ENCODE measurements at regions not wholly inside any gene's neighbourhood (a gene's known extent, or its start where the extent isn't known, plus 50 kb on each side); places are given as distances from the start of the nearest gene placed in this dataset.

DNA sequence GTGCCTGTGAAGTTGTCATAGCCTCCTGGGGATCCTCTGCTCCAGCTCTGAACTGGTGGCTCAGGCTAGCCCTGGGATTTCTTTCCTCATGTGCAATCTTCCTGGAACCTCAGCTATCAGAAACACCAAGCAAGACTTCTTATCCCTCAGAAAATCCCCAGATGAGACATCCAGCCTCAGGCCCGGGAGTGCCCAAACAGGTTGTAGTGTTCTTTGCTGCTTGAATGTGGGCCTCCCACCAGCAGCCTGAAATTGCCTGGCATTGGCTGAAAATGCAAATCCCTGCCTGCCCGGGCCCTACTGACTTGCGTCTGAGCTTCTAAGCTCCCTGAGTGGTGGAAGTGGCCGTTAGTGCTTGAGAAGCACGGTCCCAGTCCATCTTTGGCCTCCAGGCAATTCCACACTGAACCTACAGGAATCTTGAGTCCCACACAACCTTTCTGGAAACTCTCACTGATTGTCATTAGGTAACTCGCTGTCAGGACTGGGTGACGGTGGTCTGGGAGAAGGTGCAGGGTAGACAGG lies 146.8 kb downstream of the ZBTB18 start:
- DNase-seq: no peak

DNA sequence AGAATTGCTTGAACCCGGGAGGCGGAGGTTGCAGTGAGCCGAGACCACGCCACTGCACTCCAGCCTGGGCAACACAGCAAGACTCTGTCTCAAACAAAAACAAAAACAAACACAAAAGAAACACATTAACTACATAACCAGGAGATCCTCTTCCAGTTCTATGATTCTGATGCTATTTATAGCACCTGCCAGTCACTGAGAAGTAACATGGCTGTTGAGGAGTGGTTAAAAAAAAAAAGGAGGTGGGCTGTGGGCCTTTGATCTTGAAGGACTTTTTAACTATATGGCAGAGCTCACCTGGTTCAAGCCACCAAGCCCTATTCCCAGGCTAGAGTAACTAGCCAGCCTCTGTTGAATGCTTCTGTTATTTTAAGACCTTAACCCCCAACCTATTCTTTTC lies 148.8 kb downstream of the ZBTB18 start:
- DNase-seq: no peak

DNA sequence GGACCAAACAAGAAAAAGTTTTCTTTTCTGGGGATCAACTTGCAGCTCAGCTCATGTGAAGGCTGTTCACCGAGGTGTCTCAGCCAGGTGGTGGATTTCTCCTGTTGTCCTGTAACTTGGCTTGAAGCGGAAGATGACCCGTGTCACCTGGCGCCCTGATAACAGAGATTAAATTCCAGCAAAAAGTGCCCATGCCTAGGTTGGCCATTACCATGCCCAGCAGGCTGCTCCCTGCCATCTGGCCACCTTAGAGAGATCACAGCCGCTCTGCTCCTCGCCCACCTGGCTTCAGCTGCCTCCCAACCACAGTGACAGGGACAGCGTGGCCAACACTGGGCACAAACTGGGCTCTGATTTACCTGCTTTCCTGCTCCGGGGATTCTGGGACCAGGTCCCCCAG lies 149.5 kb downstream of the ZBTB18 start:
- DNase-seq: no peak

DNA sequence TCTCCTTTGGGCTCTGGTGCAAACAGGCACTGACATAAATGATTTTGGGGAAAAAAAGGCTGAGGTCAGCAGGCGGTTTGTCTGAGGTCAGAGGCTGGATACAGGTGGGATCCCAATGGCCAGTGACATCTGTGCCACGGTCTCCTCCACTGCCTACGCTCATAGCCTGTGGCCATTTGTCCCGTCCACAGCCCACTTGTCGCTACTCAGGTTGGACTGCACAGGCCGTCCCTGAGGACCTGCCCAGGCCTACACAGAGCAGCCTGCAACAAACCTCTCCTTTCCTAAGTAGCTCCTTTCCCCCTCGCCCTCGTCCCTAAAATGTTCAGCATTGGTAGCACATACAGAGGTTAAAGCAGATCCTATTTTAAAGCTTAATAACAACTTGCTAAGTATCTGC lies 150.7 kb downstream of the ZBTB18 start:
- DNase-seq: no peak

DNA sequence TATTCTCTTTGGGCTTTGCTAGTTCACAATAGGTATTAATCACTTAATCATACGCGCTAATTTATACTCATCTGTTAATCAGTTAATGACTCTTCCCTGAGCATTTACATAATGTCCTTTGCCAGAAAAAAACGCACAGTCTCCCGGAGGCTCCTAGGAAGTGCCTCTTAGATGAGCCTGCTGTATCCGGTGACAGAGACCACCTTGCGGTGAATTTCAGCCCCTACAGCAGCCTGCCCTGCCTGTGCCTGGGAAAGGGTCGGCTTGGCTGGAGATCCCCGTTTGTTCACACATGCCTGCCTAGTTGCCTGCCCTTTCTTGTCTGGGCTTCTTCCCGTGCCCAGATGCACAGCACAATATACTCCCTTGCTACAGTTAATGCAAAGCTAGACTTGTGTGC lies 152.9 kb downstream of the ZBTB18 start:
- no peak for DNase-seq

DNA sequence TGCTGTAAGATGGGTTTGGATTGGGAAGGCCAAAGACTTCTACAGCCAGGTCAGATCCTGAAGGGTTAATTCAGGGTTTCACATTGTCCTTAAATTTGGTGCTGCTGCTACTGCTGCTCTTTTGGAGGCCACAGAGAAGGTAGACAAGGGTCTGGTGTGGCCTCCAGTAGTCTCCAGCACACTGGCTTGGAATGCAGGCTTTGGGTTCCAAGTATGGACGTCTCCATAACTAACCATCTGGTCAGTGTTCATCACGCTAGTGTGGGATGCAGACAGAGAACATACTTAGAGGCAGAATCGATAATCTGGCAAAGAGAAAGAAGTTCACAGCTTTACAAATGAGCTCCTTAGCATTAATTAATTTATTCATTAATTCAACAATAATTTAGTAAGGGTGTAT lies 154.1 kb downstream of the ZBTB18 start:
- DNase-seq: peak; percentile 58

DNA sequence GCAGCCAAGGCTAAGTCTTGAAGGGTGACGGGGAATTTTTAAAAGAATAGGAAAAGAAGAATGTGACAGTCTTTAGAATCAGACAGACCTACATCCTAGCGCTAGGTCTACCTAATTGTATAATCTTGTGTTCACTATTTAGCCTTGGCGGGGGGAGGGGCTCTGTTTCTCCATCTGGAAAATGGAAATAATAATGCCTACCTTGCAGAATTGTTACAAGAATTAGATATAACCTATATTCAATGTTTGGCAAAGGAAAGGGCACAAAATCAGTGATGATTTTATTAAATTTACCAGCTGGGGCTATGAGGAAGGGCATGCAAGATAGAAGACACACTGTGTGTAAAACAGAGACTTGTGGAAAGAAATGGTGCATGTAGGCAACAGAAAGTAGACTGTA lies 154.8 kb downstream of the ZBTB18 start:
- DNase-seq: no peak

DNA sequence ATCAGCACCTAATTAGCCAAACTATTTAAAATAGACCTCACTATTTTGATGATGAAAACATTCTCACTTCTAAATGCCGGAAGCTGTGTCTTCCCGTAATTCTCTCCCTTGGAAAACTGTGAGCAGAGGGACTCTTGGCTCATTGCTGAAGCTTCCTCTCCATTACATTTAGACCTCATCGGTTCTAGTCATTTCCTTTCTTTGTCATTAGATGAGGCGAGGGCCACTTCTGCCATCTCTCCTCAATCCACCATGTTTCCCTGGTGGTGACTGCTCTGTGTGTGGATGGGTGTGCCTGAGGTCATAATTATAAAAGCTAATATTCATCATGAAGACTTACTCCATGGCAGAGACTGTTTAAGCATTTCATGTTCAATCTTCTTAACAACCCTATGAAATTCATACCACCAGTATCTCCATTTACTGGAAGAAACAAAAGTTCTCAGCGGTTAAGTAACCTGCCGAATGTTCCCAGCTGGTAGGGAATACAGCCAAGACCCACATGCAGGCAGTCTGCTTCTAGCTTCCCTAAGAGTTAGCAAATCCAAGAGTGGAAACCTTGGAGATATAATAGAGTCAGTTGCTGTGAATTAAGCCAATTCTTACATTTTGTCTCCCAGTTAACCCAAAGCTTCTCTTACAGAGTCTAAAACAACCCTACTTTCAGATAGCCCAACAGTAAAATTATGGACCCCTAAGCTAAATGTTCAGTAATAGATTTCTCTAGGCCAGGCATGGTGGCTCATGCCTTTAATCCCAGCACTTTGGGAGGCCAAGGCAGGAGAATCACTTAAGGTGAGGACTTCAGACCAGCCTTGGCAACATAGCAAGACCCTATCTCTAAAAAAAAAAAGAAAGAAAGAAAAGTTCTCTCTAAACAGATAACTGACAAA lies 156.2 kb downstream of the ZBTB18 start:
- DNase-seq: peak; percentile 40

DNA sequence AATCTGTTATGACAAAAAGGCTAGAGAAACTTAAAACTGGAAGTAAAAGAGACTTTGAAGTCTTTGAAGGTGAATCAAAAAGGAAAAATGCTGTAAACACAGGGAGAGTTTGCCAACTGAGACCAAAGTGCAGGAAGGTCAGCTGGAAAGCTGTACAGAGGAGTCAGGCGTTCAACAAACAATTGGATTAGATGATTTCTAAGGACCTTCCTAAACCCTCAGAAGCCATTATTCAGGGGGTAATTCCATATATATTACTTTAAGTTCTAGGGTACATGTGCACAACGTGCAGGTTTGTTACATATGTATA lies 156.8 kb downstream of the ZBTB18 start:
- DNase-seq: no peak

DNA sequence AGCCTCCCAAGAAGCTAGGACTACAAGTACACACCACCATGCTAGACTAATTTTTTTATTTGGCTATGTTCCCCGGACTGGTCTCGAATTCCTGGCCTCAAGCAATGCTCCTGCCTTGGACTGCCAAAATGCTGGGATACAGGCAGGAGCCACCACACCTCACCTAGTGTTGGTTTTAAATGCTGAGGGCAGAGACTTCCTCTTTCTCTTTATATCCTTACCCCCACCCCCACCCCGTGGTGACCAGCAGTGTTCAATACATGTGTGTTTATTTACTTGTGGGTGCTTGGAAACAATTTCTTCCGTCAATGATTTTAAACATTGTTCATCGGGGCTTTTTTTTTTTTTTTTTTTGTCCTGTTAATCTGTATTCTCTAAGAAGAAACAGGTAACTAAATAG lies 158.9 kb downstream of the ZBTB18 start:
- DNase-seq: no peak

DNA sequence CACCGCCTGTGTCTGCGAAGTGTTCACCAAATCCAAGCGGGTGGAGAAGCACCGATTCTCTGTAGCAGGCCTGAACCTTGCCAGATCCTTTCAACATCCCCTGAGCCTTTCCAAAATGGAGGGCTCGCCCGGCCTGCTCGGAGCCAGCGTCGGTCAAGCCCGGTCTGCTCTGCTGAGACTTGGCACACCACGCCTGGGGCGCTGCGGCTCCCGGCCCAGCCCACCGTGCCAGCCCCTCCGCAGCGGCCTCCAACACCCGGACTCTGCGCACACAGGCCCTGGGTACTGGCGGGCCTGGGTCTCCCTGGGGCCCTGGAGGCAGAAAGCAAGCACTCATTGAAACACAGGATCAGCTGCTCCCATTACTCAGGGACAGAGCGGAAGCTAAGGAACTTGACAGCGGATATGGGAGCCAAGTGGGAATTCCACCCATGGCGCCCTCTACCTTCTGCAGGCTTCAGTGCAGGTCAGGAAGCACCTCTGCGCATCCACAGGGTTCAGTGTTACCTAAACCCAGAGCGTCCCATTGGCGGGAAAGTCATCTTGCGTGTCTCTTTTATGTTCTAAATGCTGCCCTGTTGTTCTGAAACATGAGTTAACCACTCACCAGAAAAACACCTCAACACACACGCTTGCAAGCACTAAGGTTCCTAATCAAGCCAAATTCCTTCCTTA lies 159.9 kb downstream of the ZBTB18 start:
- no peak for DNase-seq

DNA sequence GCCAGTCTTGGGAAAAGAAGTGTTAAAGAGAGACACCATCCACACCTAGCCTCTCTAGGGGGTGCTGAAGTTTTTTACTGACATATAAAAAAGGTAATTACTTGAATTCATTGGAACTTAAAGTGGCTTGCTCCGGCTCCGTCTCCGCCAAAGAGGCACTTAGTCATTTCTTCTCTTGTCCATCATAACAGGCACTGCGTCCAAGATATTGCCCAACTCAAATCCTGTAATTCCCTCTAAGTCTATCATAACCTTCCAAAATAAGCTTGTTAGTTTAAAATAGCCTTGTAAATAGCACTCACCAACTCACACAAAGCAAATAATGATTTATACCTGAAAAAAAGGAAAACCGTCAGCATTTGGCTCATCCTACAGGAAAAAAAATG lies 160.5 kb downstream of the ZBTB18 start:
- DNase-seq: peak; percentile 53

DNA sequence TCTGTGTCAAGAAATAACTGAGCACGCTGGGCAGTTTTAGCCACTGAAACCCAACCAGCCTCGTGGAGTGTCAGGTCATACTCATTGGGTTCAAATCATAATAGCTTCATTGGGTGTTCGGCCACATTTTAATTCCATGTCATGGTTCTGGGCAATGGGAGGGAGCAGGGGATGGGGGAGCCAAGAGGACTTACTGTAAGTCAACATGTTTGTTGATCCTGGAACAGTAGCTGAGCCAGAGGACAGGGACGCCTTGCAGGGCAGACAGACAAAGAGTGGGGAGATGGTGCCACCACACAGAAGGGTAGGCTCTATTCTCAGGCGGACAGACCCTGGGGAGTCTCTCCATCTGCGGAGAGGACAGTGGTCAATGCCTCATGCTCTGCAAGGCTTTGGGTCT lies 161.1 kb downstream of the ZBTB18 start:
- no peak for DNase-seq

DNA sequence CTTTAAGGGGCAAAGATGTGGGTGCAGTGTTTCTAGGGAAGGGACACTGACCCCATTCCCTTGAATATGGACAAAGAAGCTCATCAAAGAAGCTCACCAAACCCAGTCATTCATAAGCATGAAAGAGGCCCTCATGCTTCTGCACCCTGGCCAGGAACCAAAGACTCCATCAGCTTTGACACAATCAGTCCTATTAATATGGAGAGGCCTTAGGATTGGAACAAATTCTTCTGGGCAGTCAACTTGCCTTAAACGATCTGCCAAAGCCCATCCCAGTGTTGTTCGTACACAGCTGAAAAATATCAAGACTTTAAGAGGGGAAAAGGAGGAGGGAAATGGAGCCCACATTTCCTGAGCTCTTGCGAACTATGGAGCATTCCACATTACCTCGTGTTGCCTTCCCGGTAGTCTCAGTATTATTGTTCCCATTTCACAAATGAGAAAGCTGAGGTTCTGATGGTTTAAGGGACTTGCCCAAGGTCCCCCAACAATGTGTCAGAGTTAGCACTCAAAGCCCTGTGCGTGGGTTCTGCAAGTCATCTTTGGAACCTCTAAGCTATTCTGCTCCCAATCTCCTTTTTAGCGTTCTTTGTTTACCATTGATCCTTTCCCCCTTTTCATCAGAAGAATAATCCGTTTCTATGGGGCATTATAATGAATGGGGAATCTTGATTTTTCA lies 161.9 kb downstream of the ZBTB18 start:
- no peak for DNase-seq

DNA sequence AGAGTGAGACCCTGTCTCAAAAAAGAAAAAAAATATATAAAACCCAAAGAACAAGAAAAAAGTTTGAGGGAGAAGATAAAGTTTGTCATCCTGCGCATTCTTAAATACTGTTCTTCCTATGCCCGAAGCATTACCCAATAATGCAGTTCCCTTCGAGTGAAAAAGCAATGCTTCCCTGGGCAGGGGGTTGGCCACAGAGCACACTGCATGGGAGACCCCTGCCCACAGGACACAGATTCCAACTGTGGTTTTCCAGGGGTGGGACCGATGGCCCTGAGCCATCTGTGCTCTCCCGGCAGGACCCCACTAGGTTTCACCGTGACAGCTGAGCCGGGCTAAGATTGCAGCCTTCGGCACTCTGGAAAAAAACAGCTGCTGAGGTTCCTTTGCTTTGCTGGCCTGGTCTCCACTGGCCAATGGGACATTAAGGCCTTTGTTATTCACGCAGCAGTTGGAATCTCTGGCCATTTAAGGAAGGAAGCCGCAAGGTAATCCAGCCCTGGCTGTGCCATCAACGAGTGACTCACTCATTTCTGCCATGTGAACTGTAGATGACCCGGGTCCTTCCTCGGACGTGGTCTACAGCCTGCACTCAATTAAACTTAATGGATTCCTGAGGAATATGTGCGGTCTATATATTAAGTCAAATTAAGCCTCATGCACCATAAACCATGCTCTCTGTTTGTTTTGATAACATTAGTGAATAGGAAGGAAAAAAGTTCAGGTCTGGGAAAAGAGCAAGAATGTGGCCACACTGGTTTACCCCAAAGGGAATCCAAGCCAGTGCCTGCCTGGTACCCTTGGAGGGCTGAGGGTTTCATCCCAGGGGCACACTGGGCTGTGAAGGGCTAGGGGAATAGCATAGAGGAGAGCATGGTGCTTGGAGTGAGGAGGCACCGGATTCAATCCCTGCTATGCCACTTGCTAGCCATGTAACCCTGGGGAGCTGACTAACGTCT lies 163.2 kb downstream of the ZBTB18 start:
- DNase-seq: peak; percentile 99

DNA sequence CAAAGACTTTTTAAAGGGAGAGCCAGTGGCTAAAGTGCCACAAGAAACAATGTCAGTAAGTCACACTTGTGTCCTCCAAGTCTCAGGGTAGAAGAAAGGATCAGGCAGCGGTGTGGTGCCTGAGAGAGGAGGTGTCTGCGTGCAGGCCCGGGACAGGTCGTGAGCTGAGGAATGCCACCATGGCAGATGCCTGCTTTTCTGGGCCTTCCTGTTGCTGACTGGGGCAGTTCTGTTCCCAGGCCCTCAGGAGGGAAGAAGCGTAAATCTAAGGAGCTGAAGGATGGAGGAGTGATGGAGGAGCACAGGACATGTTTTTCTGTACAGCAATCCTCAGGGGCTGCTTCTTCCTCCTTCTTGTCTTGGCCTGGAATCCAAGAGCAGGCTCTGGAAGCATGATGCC lies 165.8 kb downstream of the ZBTB18 start:
- DNase-seq: no peak

DNA sequence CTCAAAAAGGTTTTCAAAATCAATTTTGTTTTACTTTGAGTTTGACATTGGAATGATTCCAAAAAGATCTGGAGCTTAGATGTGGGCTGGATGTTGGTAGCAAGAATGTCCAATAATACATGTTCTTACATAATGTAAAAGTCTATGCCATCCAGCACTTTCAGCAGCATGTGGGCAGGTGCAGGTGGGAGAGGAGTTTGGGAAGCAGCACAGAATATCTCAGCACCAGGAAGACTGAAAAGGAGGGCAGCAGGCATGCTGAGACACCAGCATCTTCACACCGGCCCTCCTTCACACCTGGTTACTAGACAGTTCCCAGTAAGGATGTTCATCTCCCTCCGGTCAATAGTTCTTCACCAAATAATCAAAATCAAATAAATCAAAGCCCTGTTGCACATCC lies 166.6 kb downstream of the ZBTB18 start:
- no peak for DNase-seq

DNA sequence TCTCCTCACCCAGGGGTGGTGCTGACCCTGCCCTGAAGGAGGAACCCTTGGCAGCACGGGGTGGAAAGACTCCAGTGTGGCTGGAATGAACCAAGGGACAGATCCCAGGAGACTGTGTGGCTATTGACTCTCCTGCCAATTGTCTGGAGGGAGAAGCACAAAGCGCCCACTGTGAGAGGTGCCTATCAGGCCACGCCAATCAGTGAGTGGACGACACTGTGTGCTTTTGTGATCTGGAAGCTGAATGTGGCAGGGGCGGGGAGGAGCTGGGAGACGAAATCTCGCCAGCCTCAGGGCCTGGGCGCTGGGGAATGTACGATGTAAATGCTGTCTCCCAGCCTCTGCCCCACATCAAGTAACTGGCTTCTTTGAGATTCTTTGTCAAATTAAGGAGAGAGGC lies 167.1 kb downstream of the ZBTB18 start:
- DNase-seq: no peak

DNA sequence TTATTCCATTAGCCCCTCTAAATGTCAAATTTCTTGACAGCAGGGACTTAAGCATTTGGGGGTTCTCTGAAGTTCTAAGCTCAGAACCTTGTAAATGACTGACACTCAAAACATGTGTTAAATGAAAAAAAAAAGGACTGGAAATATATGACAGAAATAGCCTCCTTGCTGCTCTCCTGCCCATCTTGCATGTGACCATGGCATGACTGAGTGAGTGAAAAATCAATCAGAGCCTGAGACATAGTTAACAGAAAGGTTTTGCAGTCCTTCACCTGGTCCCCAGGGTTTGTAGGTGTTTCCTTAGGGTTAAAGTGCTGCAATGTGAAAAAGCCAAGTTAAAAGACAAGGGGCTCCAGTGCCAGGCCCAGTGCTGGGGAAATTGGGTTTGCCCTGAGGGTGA lies 168.1 kb downstream of the ZBTB18 start:
- DNase-seq: no peak

DNA sequence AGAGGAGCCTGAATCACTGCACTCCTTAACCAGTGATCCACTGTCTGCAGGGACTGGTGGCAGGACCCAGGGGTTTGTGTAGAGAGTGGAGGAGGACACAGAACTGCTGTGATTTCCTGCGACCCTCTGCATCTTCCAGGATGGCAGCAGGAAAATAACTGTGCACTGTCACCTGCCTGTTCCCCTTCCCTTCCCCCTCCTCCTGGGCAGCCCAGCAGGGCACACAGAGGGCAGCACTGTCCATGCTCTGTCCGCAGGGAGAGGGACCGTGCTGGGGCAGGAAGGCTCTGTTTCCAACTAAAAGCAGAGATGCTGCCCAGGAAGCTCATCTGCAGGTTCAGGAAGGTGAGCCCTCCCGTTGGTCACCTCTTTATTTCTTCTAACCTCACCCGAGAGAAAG lies 168.7 kb downstream of the ZBTB18 start:
- no peak for DNase-seq

DNA sequence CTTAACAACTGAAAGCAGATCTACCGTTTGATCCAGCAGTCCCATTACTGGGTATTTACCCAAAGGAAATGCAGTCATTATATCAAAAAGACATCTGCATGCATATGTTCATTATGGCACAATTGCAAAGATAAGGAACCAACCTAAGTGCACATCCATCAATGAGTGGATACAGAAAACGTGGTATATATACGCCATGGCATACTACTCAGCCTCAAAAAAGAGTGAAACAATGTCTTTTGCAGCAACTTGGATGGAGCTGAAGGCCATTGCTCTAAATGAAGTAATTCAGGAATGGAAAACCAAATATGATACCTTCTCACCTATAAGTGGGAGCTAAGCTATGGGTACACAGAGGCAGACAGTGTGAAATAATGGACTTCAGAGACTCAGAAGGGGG lies 169.3 kb downstream of the ZBTB18 start:
- DNase-seq: no peak

DNA sequence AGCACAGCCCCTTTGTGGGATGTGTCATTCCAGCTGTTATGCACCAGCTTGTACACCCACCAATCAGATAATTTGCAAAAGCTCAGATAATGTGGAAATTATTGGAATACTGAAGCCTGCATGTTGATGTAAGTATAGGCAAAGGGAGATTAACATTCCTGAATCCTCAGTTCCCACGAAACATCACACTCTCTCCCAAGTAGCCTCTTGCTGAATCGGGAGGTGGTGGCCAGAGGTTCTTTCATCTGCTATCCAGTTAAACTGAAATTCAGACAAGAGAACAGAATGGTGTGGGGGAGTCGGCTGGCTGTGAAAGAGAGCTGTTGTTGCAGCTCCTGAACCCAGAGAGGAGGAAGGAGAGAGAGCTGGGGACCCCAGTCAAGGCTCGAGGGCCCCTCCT lies 170.9 kb downstream of the ZBTB18 start:
- peak; percentile 40 for DNase-seq

Measured in fibroblast of skin of abdomen (primary cell).